ENCODE measurements at regions not wholly inside any gene's neighbourhood (a gene's known extent, or its start where the extent isn't known, plus 50 kb on each side); places are given as distances from the start of the nearest gene placed in this dataset.

DNA sequence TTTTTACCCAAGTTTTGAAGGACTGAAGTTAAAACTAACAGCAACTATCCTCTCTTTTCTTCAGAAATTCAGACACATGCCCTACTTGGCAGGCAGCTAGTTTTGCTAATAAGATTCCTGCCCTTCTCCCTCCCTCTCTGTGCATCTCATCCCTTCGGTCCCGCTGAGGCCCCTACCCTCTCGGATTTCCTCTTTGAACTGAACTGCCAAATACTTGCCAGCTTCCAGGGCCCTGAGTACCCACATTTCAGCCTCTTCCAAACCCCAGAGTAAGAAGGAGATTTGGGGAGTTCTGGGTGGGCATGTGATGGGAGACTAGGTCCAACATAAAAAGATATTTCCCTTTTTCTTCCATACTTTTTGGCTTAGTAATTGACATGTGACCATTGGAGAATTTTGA lies 116.5 kb upstream of the JUN start:
- no peak for TF ChIP-seq CREB1 (IDR thresholded peaks at IDR 0.05; ENCODE audit: low read depth)
- TF ChIP-seq RAD21 (IDR thresholded peaks at IDR 0.05; ENCODE audit: low read depth): no peak
- TF ChIP-seq, protein P1, sequence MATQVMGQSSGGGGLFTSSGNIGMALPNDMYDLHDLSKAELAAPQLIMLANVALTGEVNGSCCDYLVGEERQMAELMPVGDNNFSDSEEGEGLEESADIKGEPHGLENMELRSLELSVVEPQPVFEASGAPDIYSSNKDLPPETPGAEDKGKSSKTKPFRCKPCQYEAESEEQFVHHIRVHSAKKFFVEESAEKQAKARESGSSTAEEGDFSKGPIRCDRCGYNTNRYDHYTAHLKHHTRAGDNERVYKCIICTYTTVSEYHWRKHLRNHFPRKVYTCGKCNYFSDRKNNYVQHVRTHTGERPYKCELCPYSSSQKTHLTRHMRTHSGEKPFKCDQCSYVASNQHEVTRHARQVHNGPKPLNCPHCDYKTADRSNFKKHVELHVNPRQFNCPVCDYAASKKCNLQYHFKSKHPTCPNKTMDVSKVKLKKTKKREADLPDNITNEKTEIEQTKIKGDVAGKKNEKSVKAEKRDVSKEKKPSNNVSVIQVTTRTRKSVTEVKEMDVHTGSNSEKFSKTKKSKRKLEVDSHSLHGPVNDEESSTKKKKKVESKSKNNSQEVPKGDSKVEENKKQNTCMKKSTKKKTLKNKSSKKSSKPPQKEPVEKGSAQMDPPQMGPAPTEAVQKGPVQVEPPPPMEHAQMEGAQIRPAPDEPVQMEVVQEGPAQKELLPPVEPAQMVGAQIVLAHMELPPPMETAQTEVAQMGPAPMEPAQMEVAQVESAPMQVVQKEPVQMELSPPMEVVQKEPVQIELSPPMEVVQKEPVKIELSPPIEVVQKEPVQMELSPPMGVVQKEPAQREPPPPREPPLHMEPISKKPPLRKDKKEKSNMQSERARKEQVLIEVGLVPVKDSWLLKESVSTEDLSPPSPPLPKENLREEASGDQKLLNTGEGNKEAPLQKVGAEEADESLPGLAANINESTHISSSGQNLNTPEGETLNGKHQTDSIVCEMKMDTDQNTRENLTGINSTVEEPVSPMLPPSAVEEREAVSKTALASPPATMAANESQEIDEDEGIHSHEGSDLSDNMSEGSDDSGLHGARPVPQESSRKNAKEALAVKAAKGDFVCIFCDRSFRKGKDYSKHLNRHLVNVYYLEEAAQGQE (IDR thresholded peaks at IDR 0.05; ENCODE audit: low read depth): no peak

Measured in Ishikawa (cell line).